Activated CD8-positive, alpha-beta memory T cell treated with anti-CD3 and anti-CD28 coated beads, Interleukin-2, amount 10 ng/mL, durations not matched to agents 7 days and 5 days (primary cell): ENCODE measurements at regions not wholly inside any gene's neighbourhood (a gene's known extent, or its start where the extent isn't known, plus 50 kb on each side); places are given as distances from the start of the nearest gene placed in this dataset.
"Not testable (repeated sequence)": the region's sequence is repeated elsewhere in the genome, so short reads cannot be mapped to it uniquely, and the experiment has no call there.

ENCODE experiments used
- ATAC-seq: fragments of 150-1000 bp; cut with Tn5 transposase; one replicate; pipeline ENCODE4 v1.10.0; 2021; ENCODE audit warnings: moderate library complexity
- CTCF ChIA-PET: fragments of 350-600 bp; sonication (Branson Sonifier 250); formaldehyde crosslinking; loops from one replicate; lab custom pipeline; 2021; ENCODE audit warnings: antibody characterized with exemption; lab: Charles Lee
- DNase-seq: peaks from one replicate; pipeline ENCODE4 v3.0.0-alpha.2; 2020
- H3K27ac Mint-ChIP-seq: one replicate; pipeline ENCODE4 v1.8.0; 2021; ENCODE audit warnings: mild to moderate bottlenecking, mixed read lengths
- H3K27me3 Mint-ChIP-seq: one replicate; pipeline ENCODE4 v1.8.0; 2021; ENCODE audit warnings: mixed read lengths
- H3K36me3 Mint-ChIP-seq: one replicate; pipeline ENCODE4 v1.8.0; 2021; ENCODE audit warnings: mild to moderate bottlenecking, mixed read lengths
- H3K4me1 Mint-ChIP-seq: one replicate; pipeline ENCODE4 v1.8.0; 2021; ENCODE audit warnings: mixed read lengths
- H3K4me3 Mint-ChIP-seq: one replicate; pipeline ENCODE4 v1.8.0; 2021; ENCODE audit warnings: mild to moderate bottlenecking, moderate library complexity, mixed read lengths
- H3K9me3 Mint-ChIP-seq: one replicate; pipeline ENCODE4 v1.8.0; 2022; ENCODE audit warnings: low read depth, mixed read lengths

DNA sequence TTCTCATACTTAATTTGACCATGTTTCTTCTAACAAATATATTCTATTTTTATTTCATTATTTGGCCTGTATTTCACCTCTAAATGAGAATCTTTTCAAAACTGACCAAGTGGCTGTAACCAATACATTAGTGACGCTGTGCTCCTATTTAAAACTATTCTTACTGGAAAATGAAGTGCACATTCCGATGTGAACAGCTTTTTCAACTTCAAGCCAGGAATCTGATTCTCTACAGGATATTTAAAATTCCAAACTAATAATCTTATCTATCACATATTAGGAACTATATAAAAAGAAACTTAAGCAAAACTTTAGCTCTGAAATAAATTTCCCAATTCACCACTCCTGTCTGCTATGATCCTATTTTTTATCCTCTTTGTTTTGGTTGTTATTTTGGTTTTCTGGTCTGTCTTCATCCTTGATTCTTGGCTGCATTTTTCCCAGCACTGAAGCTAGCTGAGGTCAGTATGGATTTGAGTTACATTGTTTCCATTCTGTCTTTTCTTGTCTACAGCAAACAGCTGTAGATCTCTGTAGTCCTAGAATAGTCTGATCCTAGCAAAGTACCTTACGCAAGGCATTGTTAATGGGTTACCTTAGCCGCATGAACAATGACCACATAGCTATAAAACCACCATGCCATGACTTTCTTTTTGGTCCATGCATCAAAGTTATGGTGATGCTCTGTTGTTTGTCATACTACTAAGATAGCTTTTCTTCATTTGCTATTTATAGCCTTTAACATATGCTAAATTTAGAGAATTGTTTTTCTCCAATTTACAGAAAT, 748.6 kb upstream of the SPRY2 start:
- DNase-seq, result no peak
- Mint-ChIP-seq H3K9me3 (peaks cover 6% of the 10 kb centered on the region), H3K36me3 (no peaks in the 10 kb centered on the region), H3K27me3 (no peaks in the 10 kb centered on the region), H3K4me3 (no peak overlapping the region), H3K4me1 (no peaks in the 10 kb centered on the region), H3K27ac (no peak overlapping the region)
- CTCF ChIA-PET, result no interaction called here
- no peak for ATAC-seq

GRCh38 chr13:81080911-81081454, 740.1 kb upstream of the SPRY2 start:
- Mint-ChIP-seq H3K36me3 (no peaks in the 10 kb centered on the region), H3K9me3 (no peaks in the 10 kb centered on the region), H3K4me3 (no peak overlapping the region), H3K27me3 (no peaks in the 10 kb centered on the region), H3K27ac (no peak overlapping the region), H3K4me1 (no peaks in the 10 kb centered on the region)
- DNase-seq (no peak), ATAC-seq (no peak)
- CTCF ChIA-PET, result no interaction called here

GRCh38 chr13:81078048-81078447, 737.1 kb upstream of the SPRY2 start:
- Mint-ChIP-seq H3K27ac (no peak overlapping the region), H3K9me3 (no peaks in the 10 kb centered on the region), H3K4me1 (no peaks in the 10 kb centered on the region), H3K36me3 (no peaks in the 10 kb centered on the region), H3K4me3 (no peak overlapping the region), H3K27me3 (no peaks in the 10 kb centered on the region)
- ATAC-seq (no peak), DNase-seq (no peak)
- CTCF ChIA-PET, result no interaction called here

DNA sequence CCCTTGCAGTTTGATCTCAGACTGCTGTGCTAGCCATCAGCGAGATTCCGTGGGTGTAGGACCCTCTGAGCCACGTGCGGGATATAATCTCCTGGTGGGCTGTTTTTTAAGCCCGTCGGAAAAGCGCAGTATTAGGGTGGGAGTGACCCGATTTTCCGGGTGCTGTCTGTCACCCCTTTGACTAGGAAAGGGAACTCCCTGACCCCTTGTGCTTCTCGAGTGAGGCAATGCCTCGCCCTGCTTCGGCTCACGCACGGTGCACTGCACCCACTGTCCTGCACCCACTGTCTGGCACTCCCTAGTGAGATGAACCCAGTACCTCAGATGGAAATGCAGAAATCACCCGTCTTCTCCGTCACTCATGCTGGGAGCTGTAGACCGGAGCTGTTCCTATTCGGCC, 728.9 kb upstream of the SPRY2 start:
- not testable (repeated sequence) for H3K4me1 Mint-ChIP-seq, DNase-seq

GRCh38 chr13:81058916-81059290, 718.0 kb upstream of the SPRY2 start:
- no peak for ATAC-seq
- H3K27me3 Mint-ChIP-seq, result no peaks in the 10 kb centered on the region
- no peaks in the 10 kb centered on the region for H3K4me1 Mint-ChIP-seq
- H3K36me3 Mint-ChIP-seq, result no peaks in the 10 kb centered on the region
- no peak overlapping the region for H3K4me3 Mint-ChIP-seq
- CTCF ChIA-PET, result no interaction called here
- no peak for DNase-seq
- peaks cover 2% of the 10 kb centered on the region for H3K9me3 Mint-ChIP-seq
- H3K27ac Mint-ChIP-seq, result no peak overlapping the region

More for the DNA sequence above, 728.9 kb upstream of the SPRY2 start:
- H3K9me3 Mint-ChIP-seq, H3K36me3 Mint-ChIP-seq, ATAC-seq, H3K4me3 Mint-ChIP-seq, H3K27ac Mint-ChIP-seq, CTCF ChIA-PET, H3K27me3 Mint-ChIP-seq: not testable (repeated sequence)

DNA sequence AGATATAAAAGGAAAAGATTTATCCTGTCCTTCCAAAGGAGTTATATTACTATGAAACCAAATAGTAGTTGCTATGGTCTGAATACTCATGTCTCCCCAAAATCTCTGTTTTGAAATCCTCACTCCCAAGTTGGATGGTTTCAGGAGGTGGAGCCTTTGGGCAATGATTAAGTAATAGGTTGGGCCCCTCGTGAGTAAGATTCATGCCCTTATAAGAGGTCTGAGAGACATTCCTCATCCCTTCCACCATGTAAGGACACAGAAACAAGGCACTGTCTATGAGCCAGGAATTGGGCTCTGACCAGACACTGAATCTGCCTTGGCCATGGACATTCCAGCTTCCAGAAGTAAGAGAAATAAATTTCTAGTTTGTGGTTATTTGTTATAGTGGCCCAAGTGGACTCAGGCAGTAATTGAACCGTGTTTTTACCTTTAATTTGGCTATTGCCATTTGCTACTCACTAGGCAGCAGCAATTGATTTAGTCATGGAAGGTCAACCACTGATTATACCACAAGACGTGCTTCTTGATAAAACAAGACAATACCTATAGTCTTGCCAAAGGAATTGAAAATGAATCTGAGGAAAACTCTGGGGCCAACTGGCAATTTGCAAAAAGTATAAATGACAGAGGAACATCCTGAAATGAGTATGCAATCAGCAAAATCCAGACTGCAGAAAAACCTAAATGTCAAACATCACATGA, 717.4 kb upstream of the SPRY2 start:
- H3K27me3 Mint-ChIP-seq, result no peaks in the 10 kb centered on the region
- H3K4me3 Mint-ChIP-seq, result no peak overlapping the region
- no peaks in the 10 kb centered on the region for H3K4me1 Mint-ChIP-seq
- H3K36me3 Mint-ChIP-seq, result no peaks in the 10 kb centered on the region
- ATAC-seq (no peak), DNase-seq (no peak)
- no peak overlapping the region for H3K27ac Mint-ChIP-seq
- CTCF ChIA-PET, result no interaction called here
- peaks cover 2% of the 10 kb centered on the region for H3K9me3 Mint-ChIP-seq

DNA sequence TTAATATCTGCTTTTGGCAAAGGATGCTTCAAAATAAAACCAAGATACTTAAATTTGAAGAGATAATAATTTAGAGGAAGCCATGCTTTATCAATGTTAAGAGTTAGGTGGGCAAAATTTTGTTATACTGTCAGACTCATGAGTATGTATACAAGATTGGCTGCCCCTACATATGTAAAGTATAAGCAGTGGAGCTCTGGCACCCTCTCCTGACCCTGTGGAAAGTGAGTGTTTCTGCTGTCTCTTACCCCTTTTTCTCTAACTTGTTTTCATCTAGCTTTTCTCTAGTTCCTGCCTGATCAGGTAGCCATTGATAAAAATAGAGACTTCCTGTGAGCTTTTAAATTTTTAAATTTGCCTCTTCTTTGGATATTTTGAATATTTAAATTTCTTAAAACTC, 710.9 kb upstream of the SPRY2 start:
- DNase-seq (no peak), ATAC-seq (no peak)
- H3K36me3 Mint-ChIP-seq, result no peaks in the 10 kb centered on the region
- no peaks in the 10 kb centered on the region for H3K4me1 Mint-ChIP-seq
- no peak overlapping the region for H3K4me3 Mint-ChIP-seq
- H3K27ac Mint-ChIP-seq, result no peak overlapping the region
- no peaks in the 10 kb centered on the region for H3K9me3 Mint-ChIP-seq
- H3K27me3 Mint-ChIP-seq, result no peaks in the 10 kb centered on the region
- CTCF ChIA-PET, result no interaction called here

- DNase-seq, result no peak
- CTCF ChIA-PET, result no interaction called here
- H3K27me3 Mint-ChIP-seq, result no peaks in the 10 kb centered on the region
These were observed 707.1 kb upstream of the SPRY2 start for GRCh38 chr13:81048026-81048461.

DNA sequence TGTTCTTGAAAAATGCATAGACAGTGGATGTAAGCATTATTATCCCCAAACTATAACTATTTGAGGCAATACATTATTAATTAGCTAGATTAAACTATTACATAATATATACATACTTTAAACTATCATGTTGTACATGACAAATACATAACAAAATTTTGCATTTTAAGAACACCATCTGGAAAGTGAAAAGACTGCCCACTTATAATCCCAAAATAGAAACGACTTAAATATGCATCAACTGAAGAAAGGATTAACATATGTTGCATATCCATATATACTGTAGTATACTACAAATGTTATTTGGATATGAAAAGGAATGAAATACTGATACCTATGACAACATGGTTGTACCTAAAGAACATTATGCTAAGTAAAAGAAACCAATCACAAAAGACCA, 700.8 kb upstream of the SPRY2 start:
- no peak for DNase-seq
- Mint-ChIP-seq H3K9me3 (peaks cover 5% of the 10 kb centered on the region), H3K36me3 (no peaks in the 10 kb centered on the region), H3K4me1 (no peaks in the 10 kb centered on the region), H3K27me3 (no peaks in the 10 kb centered on the region), H3K27ac (no peak overlapping the region), H3K4me3 (no peak overlapping the region)
- no peak for ATAC-seq
- CTCF ChIA-PET, result no interaction called here

More at GRCh38 chr13:81048026-81048461, 707.1 kb upstream of the SPRY2 start:
- no peak for ATAC-seq
- H3K4me3 Mint-ChIP-seq, result no peak overlapping the region
- no peak overlapping the region for H3K27ac Mint-ChIP-seq
- H3K4me1 Mint-ChIP-seq, result no peaks in the 10 kb centered on the region
- no peaks in the 10 kb centered on the region for H3K36me3 Mint-ChIP-seq
- no peaks in the 10 kb centered on the region for H3K9me3 Mint-ChIP-seq

GRCh38 chr13:81031996-81032395, 691.1 kb upstream of the SPRY2 start:
- DNase-seq, result no peak
- no peaks in the 10 kb centered on the region for H3K27me3 Mint-ChIP-seq
- no peaks in the 10 kb centered on the region for H3K36me3 Mint-ChIP-seq
- no peaks in the 10 kb centered on the region for H3K4me1 Mint-ChIP-seq
- peaks cover 2% of the 10 kb centered on the region for H3K9me3 Mint-ChIP-seq
- no peak overlapping the region for H3K4me3 Mint-ChIP-seq
- CTCF ChIA-PET, result no interaction called here
- ATAC-seq, result no peak
- H3K27ac Mint-ChIP-seq, result no peak overlapping the region

- H3K4me3 Mint-ChIP-seq, result no peak overlapping the region
- no peaks in the 10 kb centered on the region for H3K4me1 Mint-ChIP-seq
- H3K36me3 Mint-ChIP-seq, result no peaks in the 10 kb centered on the region
- ATAC-seq (no peak), DNase-seq (no peak)
- peaks cover 16% of the 10 kb centered on the region for H3K9me3 Mint-ChIP-seq
- no peaks in the 10 kb centered on the region for H3K27me3 Mint-ChIP-seq
- CTCF ChIA-PET, result no interaction called here
- no peak overlapping the region for H3K27ac Mint-ChIP-seq
These were observed 684.2 kb upstream of the SPRY2 start for GRCh38 chr13:81025091-81025490.

DNA sequence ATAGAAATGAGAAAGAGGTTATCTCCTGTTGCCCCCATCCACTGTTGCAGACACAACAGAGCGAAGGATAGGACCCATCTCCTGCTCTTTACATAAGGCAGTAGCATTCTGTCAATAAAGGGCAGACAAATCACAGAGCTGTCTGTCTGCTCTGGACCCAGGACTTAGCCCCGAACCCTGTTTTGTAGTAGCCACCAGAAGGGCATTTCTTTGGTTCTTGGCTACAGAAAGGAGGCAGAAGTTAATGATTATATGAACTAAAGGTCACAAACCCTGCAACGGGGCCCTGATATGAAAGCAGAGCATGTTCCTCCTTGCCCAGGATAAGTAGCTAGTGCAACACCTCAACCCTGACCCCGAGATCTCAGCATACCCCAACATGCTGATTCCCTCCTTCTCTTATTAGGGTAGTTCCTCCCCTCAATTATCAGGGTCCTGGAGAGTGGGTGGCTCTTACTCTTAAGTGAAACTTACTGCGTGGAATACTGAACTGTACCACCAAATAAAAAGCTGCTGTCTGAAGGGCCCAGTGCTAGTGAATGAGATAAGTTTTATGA, 680.4 kb upstream of the SPRY2 start:
- H3K27ac Mint-ChIP-seq, result no peak overlapping the region
- DNase-seq, result no peak
- H3K36me3 Mint-ChIP-seq, result no peaks in the 10 kb centered on the region
- no peaks in the 10 kb centered on the region for H3K27me3 Mint-ChIP-seq
- CTCF ChIA-PET, result interaction anchor here (1.2 kb wide), 1 partner anchor 42 kb away, joined by 3 read pairs; no protein-coding TSS in a partner anchor
- ATAC-seq, result no peak
- peaks cover 14% of the 10 kb centered on the region for H3K9me3 Mint-ChIP-seq
- H3K4me1 Mint-ChIP-seq, result no peaks in the 10 kb centered on the region
- no peak overlapping the region for H3K4me3 Mint-ChIP-seq

- no peaks in the 10 kb centered on the region for H3K4me1 Mint-ChIP-seq
- CTCF ChIA-PET, result no interaction called here
- no peak overlapping the region for H3K27ac Mint-ChIP-seq
- DNase-seq, result no peak
- no peak for ATAC-seq
- H3K27me3 Mint-ChIP-seq, result no peaks in the 10 kb centered on the region
- no peak overlapping the region for H3K4me3 Mint-ChIP-seq
- peaks cover 9% of the 10 kb centered on the region for H3K9me3 Mint-ChIP-seq
- H3K36me3 Mint-ChIP-seq, result no peaks in the 10 kb centered on the region
These were observed 679.1 kb upstream of the SPRY2 start for GRCh38 chr13:81020010-81020409.
